ENCODE measurements at regions not wholly inside any gene's neighbourhood (a gene's known extent, or its start where the extent isn't known, plus 50 kb on each side); places are given as distances from the start of the nearest gene placed in this dataset.
"Not testable (repeated sequence)": the region's sequence is repeated elsewhere in the genome, so short reads cannot be mapped to it uniquely, and the experiment has no call there.

- not testable (repeated sequence) for TF ChIP-seq POLR2A, CTCF (IDR thresholded peaks at IDR 0.05)
Observed at GRCh38 chr9:67288797-67289196, 296.4 kb upstream of the SPATA31A3 start.
